A673 (cell line): ENCODE measurements at regions not wholly inside any gene's neighbourhood (a gene's known extent, or its start where the extent isn't known, plus 50 kb on each side); places are given as distances from the start of the nearest gene placed in this dataset.

Experiments used
- EZH2 ChIP-seq: fragments of 200-600 bp; sonication (generic); IDR thresholded peaks from 2 replicates; pipeline ENCODE4 v1.6.1; 2017; ENCODE audit warnings: borderline replicate concordance, low read depth, mild to moderate bottlenecking, mixed read lengths, antibody characterized with exemption, low read length; ENCODE audit not compliant: poor library complexity, severe bottlenecking
- TF ChIP-seq, protein P1 (sequence below): fragments of 300-800, 200-600 bp; sonication (generic); conservative IDR thresholded peaks from 2 replicates; pipeline ENCODE4 v1.5.1; 2017; ENCODE audit warnings: low read depth, mild to moderate bottlenecking, antibody characterized with exemption, low read length, moderate library complexity, mixed read lengths

DNA sequence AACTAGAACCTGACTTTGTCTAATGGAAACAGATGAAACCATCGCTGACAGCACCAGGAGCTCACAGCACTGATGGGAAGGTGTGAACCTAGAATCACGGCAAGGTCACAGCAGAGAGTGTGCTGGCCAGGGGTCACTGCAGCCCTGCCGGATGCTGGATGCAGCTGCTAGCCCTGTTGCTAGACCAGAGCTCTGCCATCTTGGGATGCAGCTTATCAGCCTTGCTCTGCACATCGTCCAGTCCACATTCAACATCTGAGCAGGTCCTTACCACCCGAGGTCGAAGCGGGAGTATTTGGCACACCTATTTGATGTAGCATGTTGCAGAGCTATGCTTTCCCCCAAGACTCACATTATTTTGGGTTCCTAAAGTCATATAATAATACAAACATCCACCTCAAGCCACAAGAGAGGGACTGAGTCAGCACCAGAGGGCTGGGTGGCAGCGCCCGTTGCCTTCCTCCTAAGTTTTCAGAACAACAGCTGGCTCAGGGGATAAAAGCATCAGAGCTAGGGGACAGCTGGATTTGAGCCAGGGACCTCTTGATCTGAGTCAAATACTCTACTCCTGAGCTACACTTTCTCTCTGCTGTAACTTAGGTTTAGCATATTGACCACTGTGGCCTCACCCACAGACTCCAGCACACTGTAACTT lies 135.3 kb downstream of the ZNF467 start:
- TF ChIP-seq, protein P1, sequence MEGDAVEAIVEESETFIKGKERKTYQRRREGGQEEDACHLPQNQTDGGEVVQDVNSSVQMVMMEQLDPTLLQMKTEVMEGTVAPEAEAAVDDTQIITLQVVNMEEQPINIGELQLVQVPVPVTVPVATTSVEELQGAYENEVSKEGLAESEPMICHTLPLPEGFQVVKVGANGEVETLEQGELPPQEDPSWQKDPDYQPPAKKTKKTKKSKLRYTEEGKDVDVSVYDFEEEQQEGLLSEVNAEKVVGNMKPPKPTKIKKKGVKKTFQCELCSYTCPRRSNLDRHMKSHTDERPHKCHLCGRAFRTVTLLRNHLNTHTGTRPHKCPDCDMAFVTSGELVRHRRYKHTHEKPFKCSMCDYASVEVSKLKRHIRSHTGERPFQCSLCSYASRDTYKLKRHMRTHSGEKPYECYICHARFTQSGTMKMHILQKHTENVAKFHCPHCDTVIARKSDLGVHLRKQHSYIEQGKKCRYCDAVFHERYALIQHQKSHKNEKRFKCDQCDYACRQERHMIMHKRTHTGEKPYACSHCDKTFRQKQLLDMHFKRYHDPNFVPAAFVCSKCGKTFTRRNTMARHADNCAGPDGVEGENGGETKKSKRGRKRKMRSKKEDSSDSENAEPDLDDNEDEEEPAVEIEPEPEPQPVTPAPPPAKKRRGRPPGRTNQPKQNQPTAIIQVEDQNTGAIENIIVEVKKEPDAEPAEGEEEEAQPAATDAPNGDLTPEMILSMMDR = no peak
- no peak for TF ChIP-seq EZH2
